Fibroblast of villous mesenchyme (primary cell): ENCODE measurements at regions not wholly inside any gene's neighbourhood (a gene's known extent, or its start where the extent isn't known, plus 50 kb on each side); places are given as distances from the start of the nearest gene placed in this dataset.

Experiments
- DNase-seq: peaks from one replicate; pipeline ENCODE4 v3.0.0-alpha.2; 2010; ENCODE audit warnings: low read depth
- H3K4me3 ChIP-seq: 2 replicates; pipeline ENCODE4 v1.5.1; 2011; ENCODE audit warnings: low read depth, mild to moderate bottlenecking, low read length
- TF ChIP-seq, protein P1 (sequence below): IDR thresholded peaks from 2 replicates; pipeline ENCODE4 v1.5.1; 2012; ENCODE audit warnings: low read depth, mild to moderate bottlenecking, low read length; ENCODE audit not compliant: insufficient read depth

DNA sequence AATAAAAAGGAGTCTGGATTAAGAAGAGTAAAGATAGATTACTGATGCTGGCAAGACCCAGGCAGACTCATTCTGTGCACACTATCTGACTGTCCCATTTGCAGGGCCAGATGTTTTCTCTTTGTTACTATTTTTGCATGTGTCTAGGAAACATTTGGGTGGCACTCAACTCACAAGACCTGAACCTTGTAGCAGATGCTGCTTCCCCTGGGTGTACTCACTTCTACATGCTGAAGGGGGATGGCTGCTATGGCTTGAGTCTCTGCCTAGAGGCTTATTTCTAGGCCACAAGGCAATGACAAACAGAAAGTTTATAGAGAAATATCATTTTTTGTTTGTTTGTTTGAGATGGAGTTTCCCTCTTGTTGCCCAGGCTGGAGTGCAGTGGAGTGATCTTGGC is 351.4 kb downstream of the FOXA2 start:
- no peak overlapping the region for H3K4me3 ChIP-seq
- DNase-seq: no peak
- TF ChIP-seq, protein P1, sequence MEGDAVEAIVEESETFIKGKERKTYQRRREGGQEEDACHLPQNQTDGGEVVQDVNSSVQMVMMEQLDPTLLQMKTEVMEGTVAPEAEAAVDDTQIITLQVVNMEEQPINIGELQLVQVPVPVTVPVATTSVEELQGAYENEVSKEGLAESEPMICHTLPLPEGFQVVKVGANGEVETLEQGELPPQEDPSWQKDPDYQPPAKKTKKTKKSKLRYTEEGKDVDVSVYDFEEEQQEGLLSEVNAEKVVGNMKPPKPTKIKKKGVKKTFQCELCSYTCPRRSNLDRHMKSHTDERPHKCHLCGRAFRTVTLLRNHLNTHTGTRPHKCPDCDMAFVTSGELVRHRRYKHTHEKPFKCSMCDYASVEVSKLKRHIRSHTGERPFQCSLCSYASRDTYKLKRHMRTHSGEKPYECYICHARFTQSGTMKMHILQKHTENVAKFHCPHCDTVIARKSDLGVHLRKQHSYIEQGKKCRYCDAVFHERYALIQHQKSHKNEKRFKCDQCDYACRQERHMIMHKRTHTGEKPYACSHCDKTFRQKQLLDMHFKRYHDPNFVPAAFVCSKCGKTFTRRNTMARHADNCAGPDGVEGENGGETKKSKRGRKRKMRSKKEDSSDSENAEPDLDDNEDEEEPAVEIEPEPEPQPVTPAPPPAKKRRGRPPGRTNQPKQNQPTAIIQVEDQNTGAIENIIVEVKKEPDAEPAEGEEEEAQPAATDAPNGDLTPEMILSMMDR: no peak

DNA sequence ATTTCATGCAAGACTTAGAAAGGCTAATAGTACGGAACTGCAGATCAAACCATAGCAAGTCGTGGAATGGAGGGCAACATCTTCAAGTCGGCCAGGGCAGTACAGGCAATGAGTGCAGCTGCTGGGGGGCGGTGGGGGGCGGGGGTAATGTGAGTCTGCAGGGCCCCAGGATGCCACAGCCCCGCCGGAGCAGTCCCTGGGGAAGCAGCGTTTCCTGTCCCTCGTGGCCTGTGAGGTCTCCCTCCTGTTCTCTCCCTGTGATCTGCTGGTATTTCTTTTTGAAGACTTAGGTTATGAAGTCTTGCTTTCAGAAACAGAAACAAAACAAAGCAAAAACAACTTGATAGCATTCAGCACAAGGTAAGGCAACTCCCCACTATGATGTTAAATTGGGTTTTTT is 351.9 kb downstream of the FOXA2 start:
- DNase-seq: no peak
- TF ChIP-seq, protein P1: no peak
- H3K4me3 ChIP-seq: no peak overlapping the region

DNA sequence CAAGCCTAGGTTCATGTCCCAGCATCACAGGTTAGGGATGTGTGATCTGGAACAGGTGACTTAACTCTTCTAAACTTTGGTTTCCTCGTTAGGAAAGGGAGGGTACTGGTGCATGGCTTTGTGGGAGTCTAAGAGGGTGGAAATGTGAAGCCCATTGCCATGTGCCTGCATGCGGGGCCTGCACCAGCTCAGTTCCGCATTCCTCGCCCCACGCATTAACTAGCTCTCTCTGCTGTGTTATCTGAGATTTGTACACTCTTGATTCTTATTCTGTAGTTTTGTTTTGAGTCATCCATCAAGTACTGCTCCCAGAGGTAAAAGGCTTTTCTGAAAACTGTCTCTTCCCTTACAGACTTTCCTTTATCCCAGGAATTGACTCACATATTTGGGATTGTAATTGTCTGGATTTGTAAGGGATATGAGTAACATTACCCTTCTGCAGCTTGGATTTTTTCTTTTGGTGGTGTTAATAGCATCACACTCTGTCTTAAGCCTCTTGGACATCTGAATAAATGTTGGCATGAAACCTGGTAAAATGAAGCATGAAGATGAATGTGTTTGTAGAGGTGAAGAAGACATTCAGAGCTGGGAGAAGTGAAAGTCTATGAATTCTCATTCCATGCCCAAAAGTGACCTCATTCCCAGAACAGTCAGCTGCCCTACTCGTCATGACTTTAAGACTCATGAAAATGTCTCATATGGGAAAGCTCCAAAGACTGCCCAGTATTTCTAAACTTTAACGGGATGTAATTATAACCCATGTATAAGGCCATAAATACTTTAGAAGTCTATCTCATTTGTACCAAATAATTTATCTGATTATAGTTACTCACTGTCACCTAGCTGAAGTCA is 357.3 kb downstream of the FOXA2 start:
- TF ChIP-seq, protein P1: no peak
- no peak for DNase-seq
- H3K4me3 ChIP-seq: no peak overlapping the region

DNA sequence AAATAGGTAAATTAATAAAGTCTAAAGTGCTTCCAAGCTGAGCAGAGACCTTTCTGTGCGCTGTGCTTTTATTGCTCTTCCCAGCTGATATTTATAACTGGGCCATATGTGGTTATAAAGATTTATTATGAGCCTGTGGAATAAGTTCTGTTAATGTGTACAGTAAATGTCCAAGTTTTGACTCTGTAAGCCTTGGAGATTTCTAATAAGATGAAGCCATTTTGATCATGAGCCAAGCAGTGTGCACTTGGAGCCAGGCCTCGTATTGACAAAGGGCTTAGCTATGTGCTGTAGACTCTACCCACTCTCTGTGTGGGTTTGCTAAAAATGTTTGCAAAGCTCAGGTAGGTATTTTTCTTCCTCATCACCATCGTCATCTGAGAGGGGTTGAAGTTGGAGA is 361.1 kb downstream of the FOXA2 start:
- H3K4me3 ChIP-seq: no peak overlapping the region
- TF ChIP-seq, protein P1: no peak
- DNase-seq: no peak

DNA sequence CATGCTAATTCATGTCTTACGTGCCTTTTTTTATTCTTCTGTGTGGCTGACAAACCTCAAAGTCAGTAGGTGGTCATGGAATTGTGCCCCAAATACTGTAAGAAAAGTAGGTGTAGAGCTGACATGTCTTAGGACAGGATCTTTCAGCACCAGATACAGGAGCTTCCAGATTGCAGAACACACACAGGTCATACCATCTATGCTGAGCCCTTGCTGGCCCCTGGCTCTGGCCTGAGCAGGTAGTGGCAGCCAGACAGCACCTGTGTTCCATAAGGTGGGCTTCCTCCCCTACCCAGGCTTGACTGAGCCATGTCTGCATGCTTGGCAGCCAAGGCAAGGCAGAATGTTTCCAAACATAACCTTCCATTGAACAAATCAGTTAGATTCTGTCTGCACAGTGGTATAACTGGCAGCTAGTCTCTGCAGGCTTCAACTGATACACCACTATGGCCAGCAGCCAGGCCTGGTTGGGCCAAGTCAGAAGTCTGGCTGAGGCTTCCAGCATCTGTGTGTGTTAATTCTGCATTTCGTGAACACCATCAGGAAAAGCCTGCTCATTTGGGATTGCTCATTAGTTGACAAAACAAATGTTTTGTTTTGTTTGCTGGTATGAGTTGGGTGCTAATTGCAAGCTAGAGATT is 366.5 kb downstream of the FOXA2 start:
- TF ChIP-seq, protein P1: no peak
- no peak for DNase-seq
- no peak overlapping the region for H3K4me3 ChIP-seq

DNA sequence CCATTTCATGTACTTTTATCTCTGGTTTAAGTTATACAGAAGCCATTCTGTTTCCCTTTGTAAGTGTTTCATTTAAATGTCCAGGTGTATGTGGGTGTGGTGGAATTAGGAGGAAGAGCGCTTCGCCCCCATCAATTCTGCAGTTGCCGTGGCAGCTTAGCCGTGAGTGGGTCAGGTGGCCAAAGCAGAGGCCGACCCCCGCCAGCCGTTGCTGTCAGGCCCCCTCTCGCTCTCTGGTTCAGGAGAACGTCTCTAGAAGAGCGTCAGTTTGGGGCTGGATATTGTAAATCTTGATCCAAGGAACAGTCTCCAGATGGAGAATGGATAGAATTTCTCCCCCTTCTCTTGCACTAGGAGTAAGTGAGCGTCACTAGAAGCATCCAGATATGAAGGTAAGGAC is 367.4 kb downstream of the FOXA2 start:
- H3K4me3 ChIP-seq: no peak overlapping the region
- TF ChIP-seq, protein P1: no peak
- no peak for DNase-seq
